ENCODE measurements at regions not wholly inside any gene's neighbourhood (a gene's known extent, or its start where the extent isn't known, plus 50 kb on each side); places are given as distances from the start of the nearest gene placed in this dataset.
"Not testable (repeated sequence)": the region's sequence is repeated elsewhere in the genome, so short reads cannot be mapped to it uniquely, and the experiment has no call there.

DNA sequence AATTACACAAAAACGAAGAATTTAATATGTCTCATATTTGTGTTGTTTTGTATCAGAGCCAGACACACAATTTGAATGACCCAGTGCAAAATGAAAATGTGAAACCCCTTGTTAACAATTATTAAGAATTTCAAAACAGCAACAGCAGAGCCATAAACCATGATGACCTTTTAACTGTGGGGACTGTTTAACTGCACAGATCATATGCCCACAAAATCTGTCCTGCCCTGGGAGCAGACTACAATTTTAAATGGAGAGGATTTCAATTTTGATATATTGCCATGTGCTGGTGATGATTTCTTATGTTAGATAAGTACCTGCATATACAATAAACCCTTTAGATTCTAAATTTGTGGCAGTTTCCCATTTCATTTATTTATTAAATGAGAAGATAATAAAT lies 455.5 kb upstream of the MGAT4C start:
- DNase-seq (ENCODE audit: low read depth), result no peak
- H3K4me3 ChIP-seq (ENCODE audit: low read depth, low read length), result no peak overlapping the region
- TF ChIP-seq, protein P1, sequence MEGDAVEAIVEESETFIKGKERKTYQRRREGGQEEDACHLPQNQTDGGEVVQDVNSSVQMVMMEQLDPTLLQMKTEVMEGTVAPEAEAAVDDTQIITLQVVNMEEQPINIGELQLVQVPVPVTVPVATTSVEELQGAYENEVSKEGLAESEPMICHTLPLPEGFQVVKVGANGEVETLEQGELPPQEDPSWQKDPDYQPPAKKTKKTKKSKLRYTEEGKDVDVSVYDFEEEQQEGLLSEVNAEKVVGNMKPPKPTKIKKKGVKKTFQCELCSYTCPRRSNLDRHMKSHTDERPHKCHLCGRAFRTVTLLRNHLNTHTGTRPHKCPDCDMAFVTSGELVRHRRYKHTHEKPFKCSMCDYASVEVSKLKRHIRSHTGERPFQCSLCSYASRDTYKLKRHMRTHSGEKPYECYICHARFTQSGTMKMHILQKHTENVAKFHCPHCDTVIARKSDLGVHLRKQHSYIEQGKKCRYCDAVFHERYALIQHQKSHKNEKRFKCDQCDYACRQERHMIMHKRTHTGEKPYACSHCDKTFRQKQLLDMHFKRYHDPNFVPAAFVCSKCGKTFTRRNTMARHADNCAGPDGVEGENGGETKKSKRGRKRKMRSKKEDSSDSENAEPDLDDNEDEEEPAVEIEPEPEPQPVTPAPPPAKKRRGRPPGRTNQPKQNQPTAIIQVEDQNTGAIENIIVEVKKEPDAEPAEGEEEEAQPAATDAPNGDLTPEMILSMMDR (IDR thresholded peaks at IDR 0.05; ENCODE audit: insufficient read depth, low read depth, low read length, missing control alignments), result no peak

DNA sequence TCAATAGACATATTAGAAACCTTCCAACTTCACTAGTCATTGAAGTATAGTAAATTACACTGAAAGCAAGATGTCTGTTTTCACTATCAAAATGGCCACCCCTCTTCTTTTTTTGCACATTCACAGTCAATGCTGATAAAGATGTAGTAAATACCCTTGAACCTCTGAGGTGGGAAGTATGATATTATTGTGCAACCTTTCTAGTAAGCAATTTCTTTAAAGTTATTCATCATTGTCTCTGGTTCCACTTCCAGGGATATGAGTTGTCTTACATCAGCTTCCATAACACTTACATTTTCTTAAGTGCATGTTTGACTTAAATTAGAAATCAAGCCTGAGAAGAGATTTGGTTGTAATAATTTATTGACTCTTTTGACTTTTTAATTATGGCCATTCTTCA lies 453.9 kb upstream of the MGAT4C start:
- no peak overlapping the region for H3K4me3 ChIP-seq (ENCODE audit: low read depth, low read length)
- no peak for DNase-seq (ENCODE audit: low read depth)
- TF ChIP-seq, protein P1 (IDR thresholded peaks at IDR 0.05; ENCODE audit: insufficient read depth, low read depth, low read length, missing control alignments), result no peak

DNA sequence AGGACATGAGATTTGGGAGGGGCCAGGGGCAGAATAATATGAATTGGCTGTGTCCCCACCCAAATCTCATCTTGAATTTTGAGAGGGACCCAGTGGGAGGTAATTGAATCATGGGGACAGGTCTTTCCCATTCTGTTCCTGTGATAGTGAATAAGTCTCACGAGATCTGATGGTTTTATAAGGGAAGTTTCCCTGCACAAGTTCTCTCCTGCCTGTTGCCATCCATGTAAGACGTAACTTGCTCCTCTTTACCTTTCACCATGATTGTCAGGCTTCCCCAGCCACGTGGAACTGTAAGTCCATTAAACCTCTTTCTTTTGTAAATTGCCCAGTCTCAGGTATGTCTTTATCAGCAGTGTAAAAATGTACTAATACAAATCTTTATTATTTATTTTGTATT lies 452.8 kb upstream of the MGAT4C start:
- H3K4me3 ChIP-seq (ENCODE audit: low read depth, low read length); DNase-seq (ENCODE audit: low read depth): not testable (repeated sequence)

DNA sequence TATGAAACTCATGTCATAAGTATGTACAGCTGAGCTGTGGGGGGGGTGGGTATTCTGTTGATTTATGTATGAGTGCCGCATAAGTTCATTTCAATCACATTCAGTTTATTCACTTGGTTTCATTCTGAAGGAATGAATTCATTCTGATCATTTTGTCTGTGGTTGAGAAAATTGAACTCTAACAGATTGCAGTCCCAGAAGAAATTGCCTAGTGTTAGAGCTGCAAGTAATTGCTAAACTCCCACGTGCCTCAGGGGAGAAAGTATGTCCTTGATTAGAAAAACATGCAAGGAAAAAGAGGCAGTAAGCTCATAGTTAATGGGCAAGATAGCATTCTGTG lies 442.4 kb upstream of the MGAT4C start:
- TF ChIP-seq, protein P1 (IDR thresholded peaks at IDR 0.05; ENCODE audit: insufficient read depth, low read depth, low read length, missing control alignments), result no peak
- DNase-seq (ENCODE audit: low read depth), result no peak
- no peak overlapping the region for H3K4me3 ChIP-seq (ENCODE audit: low read depth, low read length)

DNA sequence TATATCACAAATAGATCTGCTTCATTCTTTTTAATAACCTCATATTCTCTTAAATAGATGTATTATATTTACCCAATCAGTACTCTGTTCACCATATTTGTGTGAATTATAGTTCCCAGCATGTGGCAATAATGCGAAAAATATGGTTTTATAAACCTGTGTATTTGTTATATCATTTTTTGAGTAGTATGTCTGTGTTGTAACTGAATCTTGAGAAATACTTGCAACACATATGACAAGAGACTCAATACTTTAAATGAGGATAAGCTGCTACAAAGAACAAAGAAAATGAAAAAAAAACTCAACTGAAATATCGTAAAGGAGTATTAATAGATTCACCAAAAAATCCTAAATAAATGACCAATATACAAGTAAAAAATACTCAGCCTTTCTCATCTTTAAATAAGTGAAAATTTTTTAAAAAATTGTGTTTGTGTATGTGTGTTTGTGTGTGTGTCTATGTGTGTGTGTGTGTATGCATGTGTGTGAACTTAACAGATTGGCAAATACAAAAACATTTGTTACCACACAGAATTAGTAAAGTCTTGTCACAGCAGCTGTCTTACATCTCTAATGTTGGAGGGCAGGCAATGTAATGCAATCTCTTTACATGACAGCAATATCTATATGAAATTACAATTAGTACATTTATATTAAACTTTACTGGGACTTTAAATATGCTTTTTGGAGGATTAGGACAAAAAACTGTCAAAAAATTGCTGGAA lies 441.9 kb upstream of the MGAT4C start:
- TF ChIP-seq, protein P1 (IDR thresholded peaks at IDR 0.05; ENCODE audit: insufficient read depth, low read depth, low read length, missing control alignments), result no peak
- no peak for DNase-seq (ENCODE audit: low read depth)
- no peak overlapping the region for H3K4me3 ChIP-seq (ENCODE audit: low read depth, low read length)

DNA sequence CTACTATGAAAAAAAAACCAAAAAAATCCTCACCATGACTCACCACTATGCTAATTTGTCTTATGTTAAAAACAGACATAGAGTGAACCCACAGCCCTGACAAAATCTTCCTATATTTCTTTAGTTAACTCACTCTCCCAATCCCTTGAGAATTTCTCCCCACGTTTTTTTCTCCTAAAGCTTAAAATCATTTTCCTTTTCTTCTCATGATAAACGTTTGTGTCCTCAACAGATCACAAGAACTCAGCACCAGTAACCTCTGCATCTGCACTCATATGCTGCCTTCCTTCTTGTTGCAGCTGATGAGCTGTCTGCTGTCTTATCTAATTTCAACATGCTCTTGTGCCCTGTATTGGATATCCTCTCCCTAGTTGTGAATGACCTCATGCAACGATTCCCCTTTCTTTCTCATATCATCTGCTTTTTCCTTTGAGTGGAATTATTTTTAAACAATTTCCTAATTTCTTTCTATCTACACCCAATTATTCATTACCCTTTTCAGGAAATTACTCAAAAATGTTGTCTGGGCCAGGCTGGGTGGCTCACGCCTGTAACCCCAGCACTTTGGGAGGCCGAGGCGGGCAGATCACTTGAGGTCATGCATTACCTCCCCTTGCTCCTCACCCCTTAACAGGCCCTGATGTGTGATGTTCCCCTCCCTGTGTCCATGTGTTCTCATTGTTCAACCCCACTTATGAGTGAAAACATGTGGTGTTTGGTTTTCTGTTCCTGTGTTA lies 427.5 kb upstream of the MGAT4C start:
- DNase-seq (ENCODE audit: low read depth), result no peak
- TF ChIP-seq, protein P1 (IDR thresholded peaks at IDR 0.05; ENCODE audit: insufficient read depth, low read depth, low read length, missing control alignments), result no peak
- no peak overlapping the region for H3K4me3 ChIP-seq (ENCODE audit: low read depth, low read length)

DNA sequence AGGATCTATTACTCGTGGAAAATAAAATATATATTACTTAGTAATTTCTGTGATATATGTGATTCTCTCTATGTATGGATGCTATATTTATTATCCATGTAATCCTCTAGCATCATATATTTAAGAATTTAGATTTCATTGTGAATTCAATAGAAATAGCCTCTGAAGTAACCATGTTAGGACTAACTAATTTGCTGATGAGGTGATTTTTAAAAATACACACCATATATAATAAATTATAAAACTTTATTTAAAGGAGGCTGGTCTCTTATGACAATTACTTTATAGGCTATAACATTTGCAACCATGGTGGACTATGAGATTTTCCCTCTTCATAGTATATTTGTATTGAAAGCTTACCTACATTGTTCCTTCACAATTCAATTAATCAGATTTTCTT lies 424.9 kb upstream of the MGAT4C start:
- DNase-seq (ENCODE audit: low read depth), result no peak
- TF ChIP-seq, protein P1 (IDR thresholded peaks at IDR 0.05; ENCODE audit: insufficient read depth, low read depth, low read length, missing control alignments), result no peak
- H3K4me3 ChIP-seq (ENCODE audit: low read depth, low read length), result no peak overlapping the region

Data from GM12865 (cell line).